Thyroid gland (tissue), 4 donors: ENCODE measurements at regions not wholly inside any gene's neighbourhood (a gene's known extent, or its start where the extent isn't known, plus 50 kb on each side); places are given as distances from the start of the nearest gene placed in this dataset.
"Not testable (repeated sequence)": the region's sequence is repeated elsewhere in the genome, so short reads cannot be mapped to it uniquely, and the experiment has no call there.

Experiments
- DNase-seq, 2 donors: peaks; one replicate each; pipeline ENCODE4 v3.0.0-alpha.2; 2019
- H3K27ac ChIP-seq, 3 donors: fragments of 200-600 bp; sonication (generic); 1 replicate in 2 of 3; 2 replicates in 1 of 3; pipeline ENCODE4 v1.5.1; 2016 to 2019; ENCODE audit warnings: mild to moderate bottlenecking in 1 of 3, moderate library complexity in 1 of 3
- H3K27me3 ChIP-seq: fragments of 200-600 bp; sonication (generic); one replicate; pipeline ENCODE4 v1.5.1; 2019
- H3K36me3 ChIP-seq, 2 donors: fragments of 200-600 bp; sonication (generic); one replicate each; pipeline ENCODE4 v1.5.1; 2016 to 2019
- H3K4me1 ChIP-seq, 2 donors: fragments of 200-600 bp; sonication (generic); one replicate each; pipeline ENCODE4 v1.5.1; 2017 to 2019
- H3K4me3 ChIP-seq, 3 donors: fragments of 200-600 bp; sonication (generic); replicated peaks in 1 of 3; 1 replicate in 2 of 3; 2 replicates in 1 of 3; pipeline ENCODE4 v1.5.1; 2016; ENCODE audit warnings: mild to moderate bottlenecking in 1 of 3
- H3K9me3 ChIP-seq: fragments of 200-600 bp; sonication (generic); one replicate; pipeline ENCODE4 v1.5.1; 2017
- POLR2A ChIP-seq, 2 donors: fragments of 450-650 bp; IDR thresholded peaks; one replicate each; pipeline ENCODE4 v1.6.1; 2017; ENCODE audit warnings: antibody characterized with exemption in 2 of 2, mild to moderate bottlenecking in 2 of 2, moderate library complexity in 1 of 2
- WGBS, 2 donors: methylation state at CpG; one replicate each; pipeline ENCODE4 v1.1.5; 2017; 5-methylcytosine and 5-hydroxymethylcytosine counted together
- intact Hi-C: fragments of 100-400 bp; cut with DNase I; formaldehyde crosslinking; loops from one replicate; pipeline ENCODE4 v1.15.1; 2023
- TF ChIP-seq, protein P1 (sequence below), 6 experiments: fragments of 200-600 bp in 3 of 6; fragments of 450-650 bp in 3 of 6; sonication (generic) in 3 of 6; IDR thresholded peaks; one replicate each; pipeline ENCODE4 v1.5.1; 2016 to 2019; ENCODE audit warnings: antibody characterized with exemption in 6 of 6, mild to moderate bottlenecking in 2 of 6, inconsistent platforms in 1 of 6, moderate library complexity in 1 of 6

DNA sequence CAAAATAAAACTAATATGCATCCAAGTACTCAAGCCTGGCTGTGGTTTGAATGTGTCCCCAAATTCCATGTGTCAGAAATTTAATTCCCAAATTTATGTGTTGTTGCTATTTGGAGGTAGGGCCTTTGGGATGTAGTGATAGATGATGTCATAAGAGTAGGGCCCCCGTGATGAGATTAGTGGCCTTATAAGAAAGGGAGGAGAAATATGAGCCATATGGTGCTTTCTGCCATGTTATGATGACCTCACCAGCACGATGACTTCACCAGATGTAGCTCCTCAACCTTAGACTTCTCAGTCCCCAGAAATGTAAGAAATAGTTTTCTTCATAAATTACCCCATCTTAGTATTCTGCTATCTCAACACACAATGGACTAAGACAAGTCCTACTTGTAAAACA is 2264.0 kb downstream of the ARAP2 start:
- 58 to 87% methylated on average over 2 of the region's 2 CpGs for WGBS, 2 donors

DNA sequence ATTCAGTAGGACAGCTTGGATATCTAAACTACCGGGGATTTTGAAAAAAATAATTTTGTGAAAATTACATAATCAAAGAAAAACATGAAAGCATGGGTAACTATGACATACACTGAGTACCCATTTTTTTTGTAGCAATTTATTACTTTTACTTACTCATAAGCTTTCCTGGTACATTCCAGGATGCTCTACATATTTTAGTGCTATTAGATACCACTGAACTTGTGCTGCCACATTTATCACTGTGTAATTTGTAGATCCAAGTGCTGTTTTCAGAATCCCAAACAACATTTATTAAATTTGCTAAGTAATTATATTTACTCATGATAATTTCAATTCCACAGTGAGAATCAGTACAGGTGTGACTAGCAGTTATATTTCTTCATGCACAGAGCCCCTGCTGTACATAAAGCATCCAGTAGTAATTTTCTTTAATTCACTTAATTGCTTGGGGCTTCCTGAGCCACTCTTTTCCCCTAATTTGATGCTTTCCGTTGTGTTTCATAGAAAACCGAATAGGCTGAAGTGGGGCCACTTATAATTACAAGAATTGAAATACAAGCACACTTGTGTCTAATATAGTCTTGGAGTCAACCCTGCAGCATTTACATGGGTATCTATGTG is 2254.4 kb downstream of the ARAP2 start:
- H3K9me3 ChIP-seq: no peaks in the 10 kb centered on the region
- WGBS, 2 donors: 63 to 76% methylated on average over 3 of the region's 3 CpGs
- no peak overlapping the region for H3K27ac ChIP-seq
- intact Hi-C loops: no loop called here
- no peak overlapping the region for H3K4me3 ChIP-seq
- no peaks in the 10 kb centered on the region for H3K4me1 ChIP-seq
- DNase-seq: no peak
- no peaks in the 10 kb centered on the region for H3K36me3 ChIP-seq
- TF ChIP-seq POLR2A (IDR thresholded peaks at IDR 0.05): no peak
- TF ChIP-seq, protein P1, sequence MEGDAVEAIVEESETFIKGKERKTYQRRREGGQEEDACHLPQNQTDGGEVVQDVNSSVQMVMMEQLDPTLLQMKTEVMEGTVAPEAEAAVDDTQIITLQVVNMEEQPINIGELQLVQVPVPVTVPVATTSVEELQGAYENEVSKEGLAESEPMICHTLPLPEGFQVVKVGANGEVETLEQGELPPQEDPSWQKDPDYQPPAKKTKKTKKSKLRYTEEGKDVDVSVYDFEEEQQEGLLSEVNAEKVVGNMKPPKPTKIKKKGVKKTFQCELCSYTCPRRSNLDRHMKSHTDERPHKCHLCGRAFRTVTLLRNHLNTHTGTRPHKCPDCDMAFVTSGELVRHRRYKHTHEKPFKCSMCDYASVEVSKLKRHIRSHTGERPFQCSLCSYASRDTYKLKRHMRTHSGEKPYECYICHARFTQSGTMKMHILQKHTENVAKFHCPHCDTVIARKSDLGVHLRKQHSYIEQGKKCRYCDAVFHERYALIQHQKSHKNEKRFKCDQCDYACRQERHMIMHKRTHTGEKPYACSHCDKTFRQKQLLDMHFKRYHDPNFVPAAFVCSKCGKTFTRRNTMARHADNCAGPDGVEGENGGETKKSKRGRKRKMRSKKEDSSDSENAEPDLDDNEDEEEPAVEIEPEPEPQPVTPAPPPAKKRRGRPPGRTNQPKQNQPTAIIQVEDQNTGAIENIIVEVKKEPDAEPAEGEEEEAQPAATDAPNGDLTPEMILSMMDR (IDR thresholded peaks at IDR 0.05): no peak
- no peaks in the 10 kb centered on the region for H3K27me3 ChIP-seq

More for the DNA sequence above, 2264.0 kb downstream of the ARAP2 start:
- H3K4me3 ChIP-seq: no peak overlapping the region
- TF ChIP-seq, protein P1 (IDR thresholded peaks at IDR 0.05): no peak
- no peak for TF ChIP-seq POLR2A (IDR thresholded peaks at IDR 0.05)
- intact Hi-C loops: no loop called here
- H3K27ac ChIP-seq: no peak overlapping the region
- no peaks in the 10 kb centered on the region for H3K4me1 ChIP-seq
- no peaks in the 10 kb centered on the region for H3K36me3 ChIP-seq
- no peaks in the 10 kb centered on the region for H3K27me3 ChIP-seq
- no peaks in the 10 kb centered on the region for H3K9me3 ChIP-seq
- no peak for DNase-seq

DNA sequence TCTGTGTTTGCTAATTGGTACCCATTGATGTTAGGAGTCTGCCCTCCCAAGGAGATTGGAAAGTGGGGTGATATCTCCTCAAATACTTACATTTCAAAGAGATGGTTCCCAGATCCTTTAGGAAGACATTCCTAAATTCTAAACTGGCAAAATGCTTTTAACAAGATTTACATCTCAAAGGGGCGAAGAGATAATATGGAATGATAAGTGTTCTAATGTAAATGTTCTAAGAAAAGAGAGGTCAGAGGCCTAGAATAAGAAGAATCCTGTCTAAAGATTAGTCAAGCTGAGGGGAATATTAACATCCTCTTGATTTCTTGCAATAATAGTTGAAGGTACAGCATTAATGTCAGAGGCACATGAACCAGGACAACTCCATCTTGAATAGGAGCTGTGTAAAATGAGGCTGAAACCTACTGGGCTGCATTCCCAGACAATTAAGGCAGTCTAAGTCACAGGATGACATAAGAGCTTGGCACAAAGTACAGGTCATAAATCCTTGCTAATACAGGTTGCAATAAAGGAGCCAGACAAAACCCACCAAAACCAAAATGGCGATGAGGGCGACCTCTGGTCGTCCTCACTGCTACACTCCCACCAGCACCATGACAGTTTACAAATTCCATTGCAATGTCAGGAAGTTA is 2248.1 kb downstream of the ARAP2 start:
- no peak for DNase-seq
- no peaks in the 10 kb centered on the region for H3K27me3 ChIP-seq
- WGBS, 2 donors: 79 to 90% methylated on average over 4 of the region's 4 CpGs
- H3K4me3 ChIP-seq: no peak overlapping the region
- no peaks in the 10 kb centered on the region for H3K36me3 ChIP-seq
- no peak overlapping the region for H3K27ac ChIP-seq
- TF ChIP-seq, protein P1 (IDR thresholded peaks at IDR 0.05): no peak
- no peak for TF ChIP-seq POLR2A (IDR thresholded peaks at IDR 0.05)
- H3K4me1 ChIP-seq: no peaks in the 10 kb centered on the region
- intact Hi-C loops: no loop called here
- H3K9me3 ChIP-seq: no peaks in the 10 kb centered on the region

DNA sequence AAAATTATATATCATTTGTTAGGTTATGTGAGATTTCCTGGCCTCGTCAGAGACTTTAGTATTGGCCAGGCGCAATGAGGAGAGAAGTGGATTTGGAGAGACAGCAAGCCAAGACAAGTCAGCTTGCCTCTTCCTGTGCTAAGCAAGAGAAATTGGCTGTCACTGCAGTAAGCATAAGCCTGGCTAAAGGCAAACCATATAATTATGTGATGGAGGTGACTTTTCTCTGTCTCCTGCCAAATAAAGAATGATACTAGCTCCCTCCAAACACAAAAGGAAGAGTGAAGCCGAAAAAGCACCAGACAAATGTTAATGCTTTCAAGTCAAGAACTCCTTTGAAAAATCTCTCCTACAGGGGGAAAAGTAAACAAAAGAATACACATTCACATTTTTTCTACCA is 2246.0 kb downstream of the ARAP2 start:
- TF ChIP-seq, protein P1 (IDR thresholded peaks at IDR 0.05): no peak
- no peak for TF ChIP-seq POLR2A (IDR thresholded peaks at IDR 0.05)
- WGBS, 2 donors: 40 to 45% methylated on average over 3 of the region's 3 CpGs
- intact Hi-C loops: no loop called here

DNA sequence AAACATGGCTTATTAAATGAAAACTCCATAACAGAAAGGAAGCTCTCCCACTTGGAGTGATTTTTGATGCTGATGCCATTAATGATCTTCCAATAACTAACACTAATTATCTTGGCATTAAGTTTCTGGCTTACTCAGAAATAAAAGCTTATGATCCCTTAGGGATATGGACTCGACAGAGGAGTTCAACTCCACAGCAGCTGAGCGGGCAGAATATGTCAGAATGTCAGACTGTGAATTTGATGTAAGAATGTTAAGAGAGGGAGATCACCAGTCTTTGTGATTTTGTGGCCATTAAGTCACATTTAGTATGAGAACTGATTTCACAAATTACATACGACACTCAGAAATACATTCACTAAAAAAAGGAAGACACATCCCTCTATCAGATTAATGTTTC is 2244.0 kb downstream of the ARAP2 start:
- H3K9me3 ChIP-seq: no peaks in the 10 kb centered on the region
- no peaks in the 10 kb centered on the region for H3K4me1 ChIP-seq
- no peak overlapping the region for H3K27ac ChIP-seq
- WGBS, 2 donors: 81 to 91% methylated on average over 3 of the region's 3 CpGs
- H3K36me3 ChIP-seq: no peaks in the 10 kb centered on the region
- no peaks in the 10 kb centered on the region for H3K27me3 ChIP-seq
- no peak for DNase-seq
- intact Hi-C loops: no loop called here
- H3K4me3 ChIP-seq: no peak overlapping the region
- TF ChIP-seq, protein P1 (IDR thresholded peaks at IDR 0.05): no peak
- no peak for TF ChIP-seq POLR2A (IDR thresholded peaks at IDR 0.05)

More for the DNA sequence above, 2246.0 kb downstream of the ARAP2 start:
- Histone ChIP-seq H3K36me3 (no peaks in the 10 kb centered on the region), H3K27ac (no peak overlapping the region), H3K27me3 (no peaks in the 10 kb centered on the region), H3K4me3 (no peak overlapping the region), H3K4me1 (no peaks in the 10 kb centered on the region), H3K9me3 (no peaks in the 10 kb centered on the region)
- DNase-seq: no peak

DNA sequence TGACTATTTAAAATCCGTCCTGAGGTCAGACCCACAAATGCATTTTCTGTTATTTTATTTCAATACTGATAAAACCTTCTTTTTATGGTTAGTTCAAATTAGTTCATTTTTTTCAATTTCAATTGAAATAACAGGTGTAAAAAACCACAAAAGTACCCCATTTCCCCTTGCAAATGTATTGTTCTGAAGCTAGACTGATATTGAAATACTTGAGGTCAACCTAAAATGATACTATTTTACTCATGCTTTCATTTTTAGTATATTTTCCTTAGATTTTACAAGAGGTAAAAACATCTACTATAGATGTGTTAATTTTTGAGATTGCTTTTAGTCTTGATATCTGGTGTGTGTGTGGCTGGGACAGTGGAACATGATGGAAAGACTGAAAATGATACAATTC is 2237.8 kb downstream of the ARAP2 start:
- H3K36me3 ChIP-seq, H3K4me3 ChIP-seq, H3K9me3 ChIP-seq, intact Hi-C loops, H3K27ac ChIP-seq, H3K27me3 ChIP-seq, DNase-seq, H3K4me1 ChIP-seq: not testable (repeated sequence)
- 88 to 94% methylated on average over 1 of the region's 1 CpG for WGBS, 2 donors
